ENCODE measurements at regions not wholly inside any gene's neighbourhood (a gene's known extent, or its start where the extent isn't known, plus 50 kb on each side); places are given as distances from the start of the nearest gene placed in this dataset.

DNA sequence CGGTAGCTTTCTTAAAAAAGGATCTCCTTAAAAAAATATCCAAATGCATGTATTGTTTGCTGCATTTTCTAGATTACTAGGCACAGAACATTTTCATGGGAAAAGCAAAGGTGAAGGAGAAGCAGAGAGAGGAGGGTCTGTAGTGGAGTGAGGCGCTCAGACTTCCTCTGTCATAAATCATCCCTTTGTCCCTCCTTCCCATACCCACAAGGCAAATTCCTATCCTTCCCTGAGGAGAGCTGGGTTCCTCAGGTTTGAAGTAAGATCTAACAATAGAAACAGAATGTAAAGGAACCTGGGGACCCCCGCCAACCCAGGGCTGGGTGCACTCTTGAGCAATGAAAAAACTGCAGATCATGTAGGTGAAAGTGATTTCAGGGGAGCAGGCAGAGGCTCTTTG lies 149.2 kb upstream of the ANKH start:
- H3K4me3 ChIP-seq (ENCODE audit: control insufficient read depth, low read depth, low read length) = no peak overlapping the region
- DNase-seq (ENCODE audit: low read depth) = no peak
- TF ChIP-seq, protein P1, sequence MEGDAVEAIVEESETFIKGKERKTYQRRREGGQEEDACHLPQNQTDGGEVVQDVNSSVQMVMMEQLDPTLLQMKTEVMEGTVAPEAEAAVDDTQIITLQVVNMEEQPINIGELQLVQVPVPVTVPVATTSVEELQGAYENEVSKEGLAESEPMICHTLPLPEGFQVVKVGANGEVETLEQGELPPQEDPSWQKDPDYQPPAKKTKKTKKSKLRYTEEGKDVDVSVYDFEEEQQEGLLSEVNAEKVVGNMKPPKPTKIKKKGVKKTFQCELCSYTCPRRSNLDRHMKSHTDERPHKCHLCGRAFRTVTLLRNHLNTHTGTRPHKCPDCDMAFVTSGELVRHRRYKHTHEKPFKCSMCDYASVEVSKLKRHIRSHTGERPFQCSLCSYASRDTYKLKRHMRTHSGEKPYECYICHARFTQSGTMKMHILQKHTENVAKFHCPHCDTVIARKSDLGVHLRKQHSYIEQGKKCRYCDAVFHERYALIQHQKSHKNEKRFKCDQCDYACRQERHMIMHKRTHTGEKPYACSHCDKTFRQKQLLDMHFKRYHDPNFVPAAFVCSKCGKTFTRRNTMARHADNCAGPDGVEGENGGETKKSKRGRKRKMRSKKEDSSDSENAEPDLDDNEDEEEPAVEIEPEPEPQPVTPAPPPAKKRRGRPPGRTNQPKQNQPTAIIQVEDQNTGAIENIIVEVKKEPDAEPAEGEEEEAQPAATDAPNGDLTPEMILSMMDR (conservative IDR thresholded peaks at IDR 0.05; ENCODE audit: control insufficient read depth, insufficient read depth, low read depth, low read length) = no peak

DNA sequence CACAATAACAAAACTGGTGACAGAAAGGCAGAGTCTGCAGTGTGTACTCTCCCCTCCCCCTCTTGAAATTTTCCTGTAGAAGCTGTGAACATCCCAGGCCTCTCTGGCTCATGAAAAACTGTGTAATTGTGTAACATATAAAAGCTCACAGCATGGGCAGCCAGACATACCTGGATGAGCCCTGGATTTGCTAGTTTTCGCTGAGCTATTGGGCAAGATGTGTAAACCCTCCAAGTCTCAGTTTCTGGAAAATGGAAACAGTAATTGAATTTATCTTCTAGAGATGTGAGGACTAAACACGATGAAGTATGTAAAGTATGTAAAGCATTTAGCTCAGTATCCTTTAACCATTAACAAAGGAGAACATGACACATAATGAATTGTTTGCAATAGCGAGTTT lies 143.2 kb upstream of the ANKH start:
- no peak overlapping the region for H3K4me3 ChIP-seq (ENCODE audit: control insufficient read depth, low read depth, low read length)
- TF ChIP-seq, protein P1 (conservative IDR thresholded peaks at IDR 0.05; ENCODE audit: control insufficient read depth, insufficient read depth, low read depth, low read length) = no peak
- no peak for DNase-seq (ENCODE audit: low read depth)

DNA sequence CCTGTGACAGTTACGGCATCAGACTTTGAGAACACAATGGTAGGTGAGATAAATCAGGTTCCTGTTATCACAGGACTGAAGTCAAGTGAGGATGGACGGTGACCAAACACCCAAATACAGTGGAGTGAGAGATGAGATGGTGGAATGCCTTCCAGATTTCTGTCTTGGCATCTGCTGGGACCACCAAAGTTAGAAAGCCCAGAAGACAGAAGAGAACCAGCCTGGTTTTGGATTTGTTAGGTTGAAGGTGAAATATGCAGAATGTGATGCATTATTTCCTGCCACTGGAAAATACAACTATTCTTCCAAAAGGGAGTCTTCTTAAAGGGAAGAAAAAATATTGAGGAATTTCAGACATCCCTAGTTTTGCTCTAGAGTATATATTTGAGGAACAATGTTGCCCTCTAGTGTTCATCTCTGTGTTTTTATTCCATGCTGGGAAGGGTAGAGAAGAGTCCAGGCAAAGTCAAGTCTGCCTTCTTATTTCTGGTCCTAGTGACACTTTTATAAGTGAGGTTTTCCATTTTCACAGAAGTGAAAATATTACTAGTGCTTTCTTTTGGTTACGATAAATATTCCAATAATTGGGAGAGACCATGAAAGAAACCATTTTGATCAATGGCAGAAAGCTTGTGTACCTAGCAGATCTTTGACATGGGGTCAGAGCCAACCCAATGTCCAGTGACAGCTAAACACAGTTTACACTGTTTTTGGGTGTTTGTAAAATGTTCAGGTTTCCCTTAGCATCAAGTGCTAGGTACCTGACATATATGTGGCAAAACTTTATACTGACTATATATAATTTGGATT lies 142.3 kb upstream of the ANKH start:
- peak; percentile 74 for DNase-seq (ENCODE audit: low read depth)
- no peak overlapping the region for H3K4me3 ChIP-seq (ENCODE audit: control insufficient read depth, low read depth, low read length)
- TF ChIP-seq, protein P1 (conservative IDR thresholded peaks at IDR 0.05; ENCODE audit: control insufficient read depth, insufficient read depth, low read depth, low read length) = peak; percentile 57

DNA sequence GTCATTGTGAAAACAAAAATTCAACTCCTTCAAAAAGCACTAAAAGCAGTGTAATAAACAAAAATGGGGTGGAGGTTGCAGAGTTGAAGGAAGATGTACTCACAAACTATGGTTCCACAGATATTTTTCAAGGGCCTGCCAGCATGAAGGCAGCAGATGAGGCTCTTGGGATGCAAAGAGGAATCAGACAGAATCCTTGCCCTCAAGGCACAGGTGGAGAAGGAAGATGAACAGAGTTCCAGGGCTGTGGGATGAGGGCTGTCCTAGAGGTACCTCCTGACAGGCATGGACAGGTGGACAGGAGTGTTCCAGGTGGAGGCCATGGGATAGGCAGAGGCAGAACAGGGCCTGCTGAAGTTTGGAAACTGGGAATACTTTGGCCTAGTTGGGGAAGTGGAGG lies 140.5 kb upstream of the ANKH start:
- TF ChIP-seq, protein P1 (conservative IDR thresholded peaks at IDR 0.05; ENCODE audit: control insufficient read depth, insufficient read depth, low read depth, low read length) = no peak
- DNase-seq (ENCODE audit: low read depth) = no peak
- no peak overlapping the region for H3K4me3 ChIP-seq (ENCODE audit: control insufficient read depth, low read depth, low read length)

DNA sequence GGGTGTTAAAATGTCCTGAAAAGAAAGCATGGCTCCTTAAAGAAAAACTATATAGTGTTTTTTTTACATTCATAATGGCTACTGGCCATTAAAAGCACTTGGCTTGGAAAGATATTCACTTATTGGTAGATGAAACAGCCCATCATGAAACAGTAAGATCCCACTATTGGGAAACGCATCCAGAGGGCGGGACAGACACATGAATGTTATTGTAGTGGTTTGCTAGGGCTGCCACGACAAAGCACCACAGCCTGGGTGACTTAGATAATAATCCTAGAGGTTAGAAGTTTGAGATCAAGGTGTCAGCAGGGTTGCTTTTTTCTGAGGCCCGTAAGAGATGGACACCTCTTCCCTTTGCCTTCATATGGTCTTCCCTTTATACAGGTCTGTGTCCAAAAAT lies 139.4 kb upstream of the ANKH start:
- no peak for DNase-seq (ENCODE audit: low read depth)
- H3K4me3 ChIP-seq (ENCODE audit: control insufficient read depth, low read depth, low read length) = no peak overlapping the region
- TF ChIP-seq, protein P1 (conservative IDR thresholded peaks at IDR 0.05; ENCODE audit: control insufficient read depth, insufficient read depth, low read depth, low read length) = no peak

DNA sequence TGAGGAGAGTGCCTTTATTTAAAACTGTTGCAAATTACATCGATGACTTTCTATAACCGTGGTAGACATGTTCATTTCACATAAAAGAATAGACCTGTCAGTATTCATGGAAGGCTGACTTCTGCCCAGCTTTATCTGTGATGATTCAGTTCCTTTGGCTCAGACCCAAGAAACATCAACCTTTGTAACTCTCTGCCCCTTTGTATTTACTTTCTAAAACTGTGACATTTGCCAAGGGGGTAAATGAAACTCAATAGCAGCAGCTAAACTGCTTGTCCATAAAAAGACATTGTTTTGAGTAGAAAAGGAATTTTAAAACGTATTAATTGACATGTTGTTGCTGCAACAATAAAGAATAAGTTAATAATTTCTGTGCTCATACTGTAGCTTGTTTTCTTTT lies 137.8 kb upstream of the ANKH start:
- TF ChIP-seq, protein P1 (conservative IDR thresholded peaks at IDR 0.05; ENCODE audit: control insufficient read depth, insufficient read depth, low read depth, low read length) = no peak
- DNase-seq (ENCODE audit: low read depth) = peak; percentile 82
- no peak overlapping the region for H3K4me3 ChIP-seq (ENCODE audit: control insufficient read depth, low read depth, low read length)

All from fibroblast of mammary gland (primary cell).